Astrocyte of the cerebellum (primary cell): ENCODE measurements at regions not wholly inside any gene's neighbourhood (a gene's known extent, or its start where the extent isn't known, plus 50 kb on each side); places are given as distances from the start of the nearest gene placed in this dataset.

ENCODE experiments used
- DNase-seq: peaks from one replicate; pipeline ENCODE4 v3.0.0-alpha.2; 2011; ENCODE audit warnings: low read depth
- H3K4me3 ChIP-seq: 2 replicates; pipeline ENCODE4 v1.5.1; 2011; ENCODE audit warnings: mild to moderate bottlenecking, low read depth, low read length, moderate library complexity
- CTCF ChIP-seq: IDR thresholded peaks from 2 replicates; pipeline ENCODE4 v1.5.1; 2012; ENCODE audit warnings: low read length, low read depth, moderate library complexity, mild to moderate bottlenecking; ENCODE audit errors: missing control alignments
- in situ Hi-C: cut with HindIII; loops from 2 replicates; pipeline ENCODE4 v1.10.0; 2017; ENCODE audit warnings: low sequenced_read_pairs

DNA sequence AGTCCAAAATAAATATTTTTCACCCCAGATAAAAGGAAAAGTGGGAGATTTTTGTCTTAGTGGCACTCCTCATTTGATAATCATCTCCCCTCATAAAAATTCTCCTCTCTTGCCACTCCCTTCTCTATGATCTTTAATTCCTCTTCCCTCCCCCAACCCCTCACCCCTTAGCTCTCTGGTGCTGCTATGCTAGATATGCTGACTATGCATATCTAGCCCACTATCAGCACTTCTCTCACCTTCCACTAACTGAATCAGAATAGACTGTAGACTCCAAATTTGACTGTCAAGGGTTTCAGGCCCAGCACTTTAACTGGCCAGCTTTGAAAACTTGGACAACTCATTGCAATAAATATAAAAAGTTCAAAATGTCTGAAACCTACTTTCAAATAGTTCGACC lies 254.2 kb downstream of the ETNK1 start:
- in situ Hi-C loops = no loop called here
- no peak overlapping the region for H3K4me3 ChIP-seq
- DNase-seq = no peak
- no peak for TF ChIP-seq CTCF

- DNase-seq = no peak
- no peak for TF ChIP-seq CTCF
- H3K4me3 ChIP-seq = no peak overlapping the region
- in situ Hi-C loops = no loop called here
Measured at GRCh38 chr12:22880331-22880730, 255.4 kb downstream of the ETNK1 start.

- H3K4me3 ChIP-seq = no peak overlapping the region
- no peak for DNase-seq
- no peak for TF ChIP-seq CTCF
- in situ Hi-C loops = no loop called here
Measured at GRCh38 chr12:22880807-22881206, 255.8 kb downstream of the ETNK1 start.

GRCh38 chr12:22881878-22882385 lies 257.0 kb downstream of the ETNK1 start:
- DNase-seq = no peak
- in situ Hi-C loops = no loop called here
- no peak overlapping the region for H3K4me3 ChIP-seq
- TF ChIP-seq CTCF = no peak

DNA sequence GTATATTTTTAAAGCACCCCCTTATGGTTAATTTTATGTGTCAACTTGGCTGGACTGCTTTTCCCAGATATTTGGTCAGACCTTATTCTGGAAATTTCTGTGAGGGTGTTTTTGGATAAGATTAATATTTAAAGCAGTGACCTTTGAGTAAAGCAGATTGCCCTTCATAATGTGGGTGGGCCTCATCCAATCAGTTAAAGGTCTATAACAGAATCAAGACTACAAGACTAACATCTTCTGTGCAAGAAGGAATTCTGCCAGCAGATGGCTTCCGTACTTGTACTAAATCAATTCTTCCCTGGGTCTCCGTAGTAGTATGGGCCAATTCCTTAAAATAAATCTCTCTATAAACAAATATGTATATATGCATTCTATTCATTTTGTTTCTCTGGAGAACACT lies 257.6 kb downstream of the ETNK1 start:
- H3K4me3 ChIP-seq = no peak overlapping the region
- no peak for TF ChIP-seq CTCF
- in situ Hi-C loops = no loop called here
- no peak for DNase-seq

DNA sequence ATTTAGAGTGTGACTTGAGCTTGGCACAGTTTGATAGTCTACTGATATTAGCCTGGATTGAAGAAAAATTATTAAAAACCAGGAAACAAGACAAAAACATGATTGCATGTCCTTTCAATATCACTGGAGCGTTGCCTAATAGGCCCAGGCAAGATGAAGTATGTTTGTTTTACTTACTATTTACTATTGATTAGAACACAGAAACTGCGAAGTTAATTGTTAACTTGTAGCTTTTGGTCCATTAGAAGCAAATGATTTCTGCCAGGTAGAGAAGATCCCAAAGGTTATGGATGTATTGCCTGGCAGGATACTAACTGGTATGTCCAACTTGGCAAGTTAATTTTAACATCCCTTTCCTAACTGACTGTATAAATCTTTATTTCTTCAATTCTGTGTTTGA lies 268.9 kb downstream of the ETNK1 start:
- in situ Hi-C loops = no loop called here
- TF ChIP-seq CTCF = no peak
- DNase-seq = no peak
- H3K4me3 ChIP-seq = no peak overlapping the region

DNA sequence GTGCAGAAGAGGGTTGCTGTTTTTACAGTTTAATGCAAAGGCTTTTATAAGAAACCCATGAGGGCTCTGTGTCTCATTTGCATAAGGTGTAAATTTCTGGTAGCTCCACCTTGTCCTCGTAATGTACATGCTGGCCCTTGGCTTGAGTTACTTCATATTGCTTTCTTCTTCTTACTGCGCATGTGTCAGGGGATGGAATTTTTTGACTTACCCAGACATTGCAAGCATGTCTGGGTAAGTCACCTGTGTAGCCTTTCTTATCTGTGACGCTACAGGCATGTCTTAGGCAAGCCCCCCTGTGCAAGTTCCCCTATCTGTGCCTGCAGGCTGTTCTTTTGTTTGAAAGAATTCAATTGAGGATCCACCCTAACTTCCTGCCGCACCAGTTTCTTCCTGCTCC lies 274.2 kb downstream of the ETNK1 start:
- TF ChIP-seq CTCF = no peak
- in situ Hi-C loops = no loop called here
- no peak overlapping the region for H3K4me3 ChIP-seq
- no peak for DNase-seq
